Omental fat pad (tissue), 3 donors: ENCODE measurements at regions not wholly inside any gene's neighbourhood (a gene's known extent, or its start where the extent isn't known, plus 50 kb on each side); places are given as distances from the start of the nearest gene placed in this dataset.

Source experiments
- ATAC-seq: fragments of 150-250 bp; one replicate; pipeline ENCODE4 v1.9.1; 2016; ENCODE audit warnings: mild to moderate bottlenecking, moderate library complexity; ENCODE audit not compliant: low FRiP score
- DNase-seq: peaks from one replicate; pipeline ENCODE4 v3.0.0-alpha.2; 2019; ENCODE audit warnings: low spot score
- CTCF ChIP-seq, 3 donors: fragments of 450-650 bp; IDR thresholded peaks; one replicate each; pipeline ENCODE4 v1.5.1; 2016 to 2017; ENCODE audit warnings: antibody characterized with exemption in 3 of 3, mild to moderate bottlenecking in 3 of 3, moderate library complexity in 2 of 3

- TF ChIP-seq CTCF (IDR thresholded peaks at IDR 0.05), result no peak
- ATAC-seq, result no peak
- DNase-seq, result no peak
Measured at GRCh38 chr2:241988146-241988545, 118.6 kb downstream of the RTP5 start.

GRCh38 chr2:241989074-241989473 lies 119.5 kb downstream of the RTP5 start:
- no peak for TF ChIP-seq CTCF (IDR thresholded peaks at IDR 0.05)
- DNase-seq (no peak), ATAC-seq (no peak)

- ATAC-seq, result no peak
- no peak for TF ChIP-seq CTCF (IDR thresholded peaks at IDR 0.05)
- no peak for DNase-seq
Measured at GRCh38 chr2:241990466-241990865, 120.9 kb downstream of the RTP5 start.

- ATAC-seq (no peak), DNase-seq (no peak)
- no peak for TF ChIP-seq CTCF (IDR thresholded peaks at IDR 0.05)
Measured at GRCh38 chr2:241991299-241991698, 121.8 kb downstream of the RTP5 start.

- ATAC-seq (no peak), DNase-seq (no peak)
- no peak for TF ChIP-seq CTCF (IDR thresholded peaks at IDR 0.05)
Measured at GRCh38 chr2:241992753-241993152, 123.2 kb downstream of the RTP5 start.

GRCh38 chr2:241993386-241994005 lies 124.0 kb downstream of the RTP5 start:
- TF ChIP-seq CTCF (IDR thresholded peaks at IDR 0.05), result no peak
- ATAC-seq (no peak), DNase-seq (no peak)

GRCh38 chr2:241994086-241994485 lies 124.6 kb downstream of the RTP5 start:
- no peak for TF ChIP-seq CTCF (IDR thresholded peaks at IDR 0.05)
- no peak for ATAC-seq
- DNase-seq, result no peak
